ENCODE measurements at regions not wholly inside any gene's neighbourhood (a gene's known extent, or its start where the extent isn't known, plus 50 kb on each side); places are given as distances from the start of the nearest gene placed in this dataset.

- no peaks in the 10 kb centered on the region for H3K36me3 ChIP-seq (ENCODE audit: insufficient read depth, low read length)
- H3K4me3 ChIP-seq: no peak overlapping the region
- TF ChIP-seq FOXP2 (optimal IDR thresholded peaks at IDR 0.05; ENCODE audit: control extremely low read depth, extremely low read length, insufficient read depth) (no peak), EZH2 (IDR thresholded peaks at IDR 0.05) (no peak), POLR2AphosphoS5 (IDR thresholded peaks at IDR 0.05; ENCODE audit: borderline replicate concordance, low read depth, low read length) (no peak)
- no peak overlapping the region for H3K9ac ChIP-seq (ENCODE audit: insufficient read length)
- no peak overlapping the region for H3K27ac ChIP-seq
- no peaks in the 10 kb centered on the region for H3K9me3 ChIP-seq (ENCODE audit: low read depth, low read length)
- no peak for DNase-seq (ENCODE audit: low read depth, low spot score)
These were observed 65.6 kb downstream of the ANXA2R start for GRCh38 chr5:42974536-42974935.

GRCh38 chr5:42970636-42971559, 69.2 kb downstream of the ANXA2R start:
- no peak overlapping the region for H3K9ac ChIP-seq (ENCODE audit: insufficient read length)
- H3K36me3 ChIP-seq (ENCODE audit: insufficient read depth, low read length): no peaks in the 10 kb centered on the region
- no peaks in the 10 kb centered on the region for H3K9me3 ChIP-seq (ENCODE audit: low read depth, low read length)
- no peak overlapping the region for H3K27ac ChIP-seq
- no peak for DNase-seq (ENCODE audit: low read depth, low spot score)
- no peak overlapping the region for H3K4me3 ChIP-seq
- TF ChIP-seq EZH2 (IDR thresholded peaks at IDR 0.05) (no peak), FOXP2 (optimal IDR thresholded peaks at IDR 0.05; ENCODE audit: control extremely low read depth, extremely low read length, insufficient read depth) (no peak), POLR2AphosphoS5 (IDR thresholded peaks at IDR 0.05; ENCODE audit: borderline replicate concordance, low read depth, low read length) (no peak)

GRCh38 chr5:42965934-42966333, 74.2 kb downstream of the ANXA2R start:
- Histone ChIP-seq H3K27ac (no peak overlapping the region), H3K36me3 (ENCODE audit: insufficient read depth, low read length) (no peaks in the 10 kb centered on the region), H3K4me3 (no peak overlapping the region), H3K9me3 (ENCODE audit: low read depth, low read length) (no peaks in the 10 kb centered on the region), H3K9ac (ENCODE audit: insufficient read length) (no peak overlapping the region)
- TF ChIP-seq EZH2 (IDR thresholded peaks at IDR 0.05) (no peak), POLR2AphosphoS5 (IDR thresholded peaks at IDR 0.05; ENCODE audit: borderline replicate concordance, low read depth, low read length) (no peak), FOXP2 (optimal IDR thresholded peaks at IDR 0.05; ENCODE audit: control extremely low read depth, extremely low read length, insufficient read depth) (no peak)
- DNase-seq (ENCODE audit: low read depth, low spot score): no peak

- no peak for DNase-seq (ENCODE audit: low read depth, low spot score)
- Histone ChIP-seq H3K27ac (no peak overlapping the region), H3K9me3 (ENCODE audit: low read depth, low read length) (no peaks in the 10 kb centered on the region), H3K36me3 (ENCODE audit: insufficient read depth, low read length) (no peaks in the 10 kb centered on the region), H3K9ac (ENCODE audit: insufficient read length) (no peak overlapping the region), H3K4me3 (no peak overlapping the region)
- TF ChIP-seq POLR2AphosphoS5 (IDR thresholded peaks at IDR 0.05; ENCODE audit: borderline replicate concordance, low read depth, low read length) (no peak), EZH2 (IDR thresholded peaks at IDR 0.05) (no peak)
These were observed 76.7 kb downstream of the ANXA2R start for GRCh38 chr5:42963412-42963811.

- H3K27ac ChIP-seq: no peak overlapping the region
- H3K36me3 ChIP-seq (ENCODE audit: insufficient read depth, low read length): no peaks in the 10 kb centered on the region
- no peak overlapping the region for H3K4me3 ChIP-seq
- DNase-seq (ENCODE audit: low read depth, low spot score): no peak
- TF ChIP-seq POLR2AphosphoS5 (IDR thresholded peaks at IDR 0.05; ENCODE audit: borderline replicate concordance, low read depth, low read length) (no peak), EZH2 (IDR thresholded peaks at IDR 0.05) (no peak), FOXP2 (optimal IDR thresholded peaks at IDR 0.05; ENCODE audit: control extremely low read depth, extremely low read length, insufficient read depth) (no peak)
- no peak overlapping the region for H3K9ac ChIP-seq (ENCODE audit: insufficient read length)
- H3K9me3 ChIP-seq (ENCODE audit: low read depth, low read length): no peaks in the 10 kb centered on the region
These were observed 78.0 kb downstream of the ANXA2R start for GRCh38 chr5:42962124-42962523.

GRCh38 chr5:42960506-42960905, 79.6 kb downstream of the ANXA2R start:
- H3K9ac ChIP-seq (ENCODE audit: insufficient read length): no peak overlapping the region
- no peak overlapping the region for H3K4me3 ChIP-seq
- DNase-seq (ENCODE audit: low read depth, low spot score): no peak
- H3K36me3 ChIP-seq (ENCODE audit: insufficient read depth, low read length): no peaks in the 10 kb centered on the region
- H3K27ac ChIP-seq: peak overlapping the region; percentile 91; the same call in 1 of the 2 replicates
- TF ChIP-seq EZH2 (IDR thresholded peaks at IDR 0.05): no peak
- no peak for TF ChIP-seq POLR2AphosphoS5 (IDR thresholded peaks at IDR 0.05; ENCODE audit: borderline replicate concordance, low read depth, low read length)
- TF ChIP-seq FOXP2 (optimal IDR thresholded peaks at IDR 0.05; ENCODE audit: control extremely low read depth, extremely low read length, insufficient read depth): no peak
- no peaks in the 10 kb centered on the region for H3K9me3 ChIP-seq (ENCODE audit: low read depth, low read length)

GRCh38 chr5:42956551-42956950, 83.6 kb downstream of the ANXA2R start:
- Histone ChIP-seq H3K9ac (ENCODE audit: insufficient read length) (no peak overlapping the region), H3K36me3 (ENCODE audit: insufficient read depth, low read length) (no peaks in the 10 kb centered on the region), H3K27ac (no peak overlapping the region), H3K9me3 (ENCODE audit: low read depth, low read length) (no peaks in the 10 kb centered on the region), H3K4me3 (no peak overlapping the region)
- TF ChIP-seq FOXP2 (optimal IDR thresholded peaks at IDR 0.05; ENCODE audit: control extremely low read depth, extremely low read length, insufficient read depth) (no peak), POLR2AphosphoS5 (IDR thresholded peaks at IDR 0.05; ENCODE audit: borderline replicate concordance, low read depth, low read length) (no peak), EZH2 (IDR thresholded peaks at IDR 0.05) (no peak)
- DNase-seq (ENCODE audit: low read depth, low spot score): no peak

GRCh38 chr5:42953041-42953440, 87.1 kb downstream of the ANXA2R start:
- no peaks in the 10 kb centered on the region for H3K9me3 ChIP-seq (ENCODE audit: low read depth, low read length)
- DNase-seq (ENCODE audit: low read depth, low spot score): no peak
- no peak overlapping the region for H3K9ac ChIP-seq (ENCODE audit: insufficient read length)
- TF ChIP-seq FOXP2 (optimal IDR thresholded peaks at IDR 0.05; ENCODE audit: control extremely low read depth, extremely low read length, insufficient read depth) (no peak), EZH2 (IDR thresholded peaks at IDR 0.05) (no peak), POLR2AphosphoS5 (IDR thresholded peaks at IDR 0.05; ENCODE audit: borderline replicate concordance, low read depth, low read length) (no peak)
- no peaks in the 10 kb centered on the region for H3K36me3 ChIP-seq (ENCODE audit: insufficient read depth, low read length)
- H3K4me3 ChIP-seq: no peak overlapping the region
- H3K27ac ChIP-seq: no peak overlapping the region

Data from SK-N-MC (cell line).